ENCODE measurements at regions not wholly inside any gene's neighbourhood (a gene's known extent, or its start where the extent isn't known, plus 50 kb on each side); places are given as distances from the start of the nearest gene placed in this dataset.

- ATAC-seq: no peak
- DNase-seq: no peak
- Histone ChIP-seq H3K4me1 (no peaks in the 10 kb centered on the region), H3K4me3 (no peak overlapping the region), H3K36me3 (no peaks in the 10 kb centered on the region), H3K9me3 (no peaks in the 10 kb centered on the region), H3K27ac (no peak overlapping the region), H3K27me3 (no peaks in the 10 kb centered on the region)
- TF ChIP-seq CTCF (IDR thresholded peaks at IDR 0.05): no peak
- FAIRE-seq: no peak
- intact Hi-C loops (cut with DNase I): no loop called here
- WGBS, 2 donors: 93 to 95% methylated on average over 2 of the region's 2 CpGs
Observed at GRCh38 chr2:171253900-171254650, 93.4 kb upstream of the TLK1 start.

GRCh38 chr2:171253279-171253678 is 92.6 kb upstream of the TLK1 start:
- Histone ChIP-seq H3K36me3 (no peaks in the 10 kb centered on the region), H3K27me3 (no peaks in the 10 kb centered on the region), H3K4me1 (no peaks in the 10 kb centered on the region), H3K9me3 (no peaks in the 10 kb centered on the region), H3K27ac (no peak overlapping the region), H3K4me3 (no peak overlapping the region)
- 56 to 78% methylated on average over 1 of the region's 1 CpG for WGBS, 2 donors
- DNase-seq: no peak
- TF ChIP-seq CTCF (IDR thresholded peaks at IDR 0.05): no peak
- peak in 1 of 4 donors; percentile 45 for ATAC-seq
- intact Hi-C loops (cut with DNase I): no loop called here
- FAIRE-seq: no peak

- no peak for ATAC-seq
- intact Hi-C loops (cut with DNase I): no loop called here
- H3K27ac ChIP-seq: no peak overlapping the region
- 56 to 72% methylated on average over 1 of the region's 1 CpG for whole genome bisulfite sequencing, 2 donors
- H3K27me3 ChIP-seq: no peaks in the 10 kb centered on the region
- no peak for TF ChIP-seq CTCF (IDR thresholded peaks at IDR 0.05)
- H3K9me3 ChIP-seq: no peaks in the 10 kb centered on the region
- H3K36me3 ChIP-seq: no peaks in the 10 kb centered on the region
- no peak overlapping the region for H3K4me3 ChIP-seq
- no peaks in the 10 kb centered on the region for H3K4me1 ChIP-seq
- DNase-seq: no peak
- no peak for FAIRE-seq
Observed at GRCh38 chr2:171249689-171250088, 89.0 kb upstream of the TLK1 start.

- no peak for TF ChIP-seq CTCF (IDR thresholded peaks at IDR 0.05)
- DNase-seq (no peak), ATAC-seq (no peak), FAIRE-seq (no peak)
- WGBS, 2 donors: 70 to 75% methylated on average over 8 of the region's 8 CpGs
- no peaks in the 10 kb centered on the region for H3K27me3 ChIP-seq
- H3K4me3 ChIP-seq: no peak overlapping the region
- no peaks in the 10 kb centered on the region for H3K4me1 ChIP-seq
- no peak overlapping the region for H3K27ac ChIP-seq
- no peaks in the 10 kb centered on the region for H3K36me3 ChIP-seq
- intact Hi-C loops (cut with DNase I): no loop called here
- H3K9me3 ChIP-seq: no peaks in the 10 kb centered on the region
Observed at GRCh38 chr2:171247741-171248662, 87.3 kb upstream of the TLK1 start.
